ENCODE measurements at regions not wholly inside any gene's neighbourhood (a gene's known extent, or its start where the extent isn't known, plus 50 kb on each side); places are given as distances from the start of the nearest gene placed in this dataset.
"Not testable (repeated sequence)": the region's sequence is repeated elsewhere in the genome, so short reads cannot be mapped to it uniquely, and the experiment has no call there.

- H3K9ac ChIP-seq (ENCODE audit: low read length in 3 of 3): no peak overlapping the region
- intact Hi-C loops (cut with DNase I): no loop called here
- no peaks in the 10 kb centered on the region for H3K4me1 ChIP-seq (ENCODE audit: control insufficient read depth in 2 of 3, insufficient read depth in 2 of 3, low read depth in 1 of 3, low read length in 3 of 3)
- H3K36me3 ChIP-seq (ENCODE audit: control insufficient read depth in 2 of 3, insufficient read depth in 3 of 3, low read length in 3 of 3): no peaks in the 10 kb centered on the region
- H3K9me3 ChIP-seq (ENCODE audit: control insufficient read depth in 2 of 3, insufficient read depth in 1 of 3, low read length in 3 of 3): no peaks in the 10 kb centered on the region
- no peak overlapping the region for H3K27ac ChIP-seq (ENCODE audit: low read depth in 2 of 2, low read length in 2 of 2)
- no peak for TF ChIP-seq CTCF (IDR thresholded peaks at IDR 0.05; ENCODE audit: borderline replicate concordance, extremely low read depth, insufficient read depth)
- DNase-seq (no peak), FAIRE-seq (no peak)
- no peaks in the 10 kb centered on the region for H3K27me3 ChIP-seq (ENCODE audit: control insufficient read depth, insufficient read depth, low read length)
- no peak overlapping the region for H3K4me3 ChIP-seq (ENCODE audit: low read length in 3 of 3)
Observed at GRCh38 chr7:65796205-65796604, 76.7 kb upstream of the VKORC1L1 start.

- H3K4me1 ChIP-seq (ENCODE audit: control insufficient read depth in 2 of 3, insufficient read depth in 2 of 3, low read depth in 1 of 3, low read length in 3 of 3); DNase-seq; H3K27me3 ChIP-seq (ENCODE audit: control insufficient read depth, insufficient read depth, low read length); H3K36me3 ChIP-seq (ENCODE audit: control insufficient read depth in 2 of 3, insufficient read depth in 3 of 3, low read length in 3 of 3); H3K9ac ChIP-seq (ENCODE audit: low read length in 3 of 3); intact Hi-C loops (cut with DNase I); H3K4me3 ChIP-seq (ENCODE audit: low read length in 3 of 3); FAIRE-seq; H3K9me3 ChIP-seq (ENCODE audit: control insufficient read depth in 2 of 3, insufficient read depth in 1 of 3, low read length in 3 of 3); H3K27ac ChIP-seq (ENCODE audit: low read depth in 2 of 2, low read length in 2 of 2): not testable (repeated sequence)
Observed at GRCh38 chr7:65797086-65797485, 75.8 kb upstream of the VKORC1L1 start.

- H3K9me3 ChIP-seq (ENCODE audit: control insufficient read depth in 2 of 3, insufficient read depth in 1 of 3, low read length in 3 of 3); H3K27me3 ChIP-seq (ENCODE audit: control insufficient read depth, insufficient read depth, low read length); H3K9ac ChIP-seq (ENCODE audit: low read length in 3 of 3); H3K4me1 ChIP-seq (ENCODE audit: control insufficient read depth in 2 of 3, insufficient read depth in 2 of 3, low read depth in 1 of 3, low read length in 3 of 3); H3K4me3 ChIP-seq (ENCODE audit: low read length in 3 of 3); FAIRE-seq; intact Hi-C loops (cut with DNase I); H3K36me3 ChIP-seq (ENCODE audit: control insufficient read depth in 2 of 3, insufficient read depth in 3 of 3, low read length in 3 of 3); DNase-seq; H3K27ac ChIP-seq (ENCODE audit: low read depth in 2 of 2, low read length in 2 of 2): not testable (repeated sequence)
Observed at GRCh38 chr7:65797566-65797965, 75.3 kb upstream of the VKORC1L1 start.

- intact Hi-C loops (cut with DNase I): no loop called here
- Histone ChIP-seq H3K36me3 (ENCODE audit: control insufficient read depth in 2 of 3, insufficient read depth in 3 of 3, low read length in 3 of 3) (no peaks in the 10 kb centered on the region), H3K4me3 (ENCODE audit: low read length in 3 of 3) (no peak overlapping the region), H3K9me3 (ENCODE audit: control insufficient read depth in 2 of 3, insufficient read depth in 1 of 3, low read length in 3 of 3) (no peaks in the 10 kb centered on the region), H3K27me3 (ENCODE audit: control insufficient read depth, insufficient read depth, low read length) (no peaks in the 10 kb centered on the region), H3K27ac (ENCODE audit: low read depth in 2 of 2, low read length in 2 of 2) (no peak overlapping the region), H3K4me1 (ENCODE audit: control insufficient read depth in 2 of 3, insufficient read depth in 2 of 3, low read depth in 1 of 3, low read length in 3 of 3) (no peaks in the 10 kb centered on the region), H3K9ac (ENCODE audit: low read length in 3 of 3) (no peak overlapping the region)
- FAIRE-seq (no peak), DNase-seq (no peak)
- no peak for TF ChIP-seq CTCF (IDR thresholded peaks at IDR 0.05; ENCODE audit: borderline replicate concordance, extremely low read depth, insufficient read depth)
Observed at GRCh38 chr7:65798111-65799075, 74.5 kb upstream of the VKORC1L1 start.

GRCh38 chr7:65800191-65800590, 72.7 kb upstream of the VKORC1L1 start:
- intact Hi-C loops (cut with DNase I); H3K4me3 ChIP-seq (ENCODE audit: low read length in 3 of 3); FAIRE-seq: not testable (repeated sequence)

More at GRCh38 chr7:65800191-65800590, 72.7 kb upstream of the VKORC1L1 start:
- H3K36me3 ChIP-seq (ENCODE audit: control insufficient read depth in 2 of 3, insufficient read depth in 3 of 3, low read length in 3 of 3); H3K4me1 ChIP-seq (ENCODE audit: control insufficient read depth in 2 of 3, insufficient read depth in 2 of 3, low read depth in 1 of 3, low read length in 3 of 3); H3K27ac ChIP-seq (ENCODE audit: low read depth in 2 of 2, low read length in 2 of 2); DNase-seq; H3K27me3 ChIP-seq (ENCODE audit: control insufficient read depth, insufficient read depth, low read length); H3K9me3 ChIP-seq (ENCODE audit: control insufficient read depth in 2 of 3, insufficient read depth in 1 of 3, low read length in 3 of 3); H3K9ac ChIP-seq (ENCODE audit: low read length in 3 of 3): not testable (repeated sequence)
